ENCODE measurements at regions not wholly inside any gene's neighbourhood (a gene's known extent, or its start where the extent isn't known, plus 50 kb on each side); places are given as distances from the start of the nearest gene placed in this dataset.

DNA sequence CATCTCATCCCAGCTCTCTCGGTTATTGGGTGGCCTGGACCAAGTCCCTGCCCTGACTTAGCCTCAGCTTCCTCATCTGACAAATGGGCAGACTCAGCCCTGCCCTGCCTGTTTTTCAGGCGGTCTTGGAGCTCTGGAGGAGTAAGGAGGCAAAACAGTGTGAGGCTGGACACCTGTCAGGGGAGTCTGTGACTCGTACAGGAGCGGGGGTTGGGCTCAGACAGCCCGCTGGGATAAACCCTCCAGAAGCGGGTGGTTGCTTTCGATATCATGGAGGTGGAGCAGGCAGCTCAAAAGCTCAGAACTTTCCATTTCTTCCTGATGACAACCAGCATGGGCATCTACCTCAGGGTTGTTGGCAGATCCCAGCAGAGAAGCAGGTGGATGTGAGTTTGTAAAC lies 72.9 kb upstream of the GGTA1 start:
- DNase-seq = no peak

- DNase-seq = no peak
These were observed 74.3 kb upstream of the GGTA1 start for GRCh38 chr9:121573717-121574485.

- DNase-seq = no peak
These were observed 75.3 kb upstream of the GGTA1 start for GRCh38 chr9:121574774-121575519.

DNA sequence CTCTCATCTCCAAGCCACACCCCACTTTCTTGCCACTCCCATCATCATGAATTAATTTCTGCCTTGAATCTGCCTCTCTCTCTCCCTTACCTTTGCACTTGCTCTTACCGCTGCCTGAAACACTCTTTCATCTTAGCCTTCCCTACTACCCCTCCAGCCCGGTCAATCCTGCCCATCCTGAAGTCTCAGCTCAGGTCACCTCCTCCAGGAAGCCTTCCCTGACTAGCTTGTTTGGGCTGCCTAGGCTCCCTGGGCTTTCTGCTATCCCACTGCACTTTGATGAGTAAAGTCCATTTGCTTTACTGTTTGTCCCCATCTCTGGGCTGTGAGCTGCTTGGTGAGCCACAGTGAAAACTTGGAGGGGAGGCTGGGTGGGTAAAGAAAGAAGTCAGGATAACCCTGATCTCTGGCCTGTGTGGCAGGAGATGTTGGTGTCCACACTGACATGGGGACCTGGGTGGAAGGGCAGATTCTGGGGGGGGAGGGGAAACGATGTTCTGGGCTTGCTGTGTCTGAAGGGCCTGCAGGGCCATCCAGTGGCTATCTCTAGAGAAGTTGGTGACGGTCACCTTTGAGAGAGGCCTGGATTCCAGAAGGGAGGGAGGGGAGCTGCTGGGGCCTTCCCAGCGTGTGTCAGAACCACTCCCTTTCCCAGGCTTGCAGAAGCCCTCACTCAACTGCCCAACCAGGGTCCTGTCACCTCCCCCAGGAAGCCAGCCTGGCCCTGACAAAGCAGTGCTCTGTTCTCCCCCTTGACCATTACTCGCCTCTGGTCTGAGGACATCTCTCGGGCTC lies 75.0 kb upstream of the DAB2IP start:
- no peak for DNase-seq

DNA sequence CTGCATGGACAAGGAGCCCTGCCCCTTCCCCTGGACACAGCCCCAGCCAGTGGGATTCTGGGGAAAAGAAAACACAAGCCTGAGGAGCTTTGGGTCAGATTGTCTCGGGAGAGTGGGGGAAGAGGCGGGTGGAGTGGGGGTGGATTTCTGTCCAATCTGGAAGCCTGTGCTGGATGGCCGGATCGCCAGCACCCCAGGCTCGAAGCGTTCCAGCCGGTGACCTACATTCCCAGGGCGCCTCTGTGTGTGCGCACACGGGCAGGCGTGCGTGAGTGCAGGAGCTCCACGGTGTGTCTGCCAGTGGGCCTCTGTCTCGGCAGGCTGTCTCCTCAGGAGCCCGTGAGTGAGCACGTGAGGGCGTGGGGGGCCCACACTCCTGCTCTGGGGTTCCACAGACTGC lies 74.3 kb upstream of the DAB2IP start:
- DNase-seq = no peak

DNA sequence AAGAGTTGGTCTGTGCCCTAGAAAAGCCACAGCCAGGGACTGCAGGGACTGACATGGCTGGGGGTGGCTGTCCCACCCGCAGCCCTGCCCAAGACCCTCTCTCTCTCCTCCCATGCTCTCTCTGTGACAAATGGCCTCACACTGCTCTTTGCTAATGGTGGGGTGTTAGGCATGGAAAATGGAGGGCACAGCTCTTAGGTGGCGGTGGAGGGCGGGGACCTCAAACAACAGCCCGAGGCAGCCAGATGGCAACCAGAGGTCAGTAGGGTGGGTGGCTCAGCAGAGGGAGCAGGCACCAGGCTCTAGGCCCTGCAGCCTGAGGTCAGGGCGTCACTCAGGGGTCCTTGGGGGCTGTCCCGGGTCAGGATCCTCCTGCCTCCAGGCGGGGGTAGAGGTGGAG lies 73.9 kb upstream of the DAB2IP start:
- no peak for DNase-seq

GRCh38 chr9:121581786-121582600 lies 69.4 kb upstream of the DAB2IP start:
- DNase-seq = no peak

GRCh38 chr9:121582641-121583040 lies 68.8 kb upstream of the DAB2IP start:
- no peak for DNase-seq

GRCh38 chr9:121584421-121584820 lies 67.0 kb upstream of the DAB2IP start:
- DNase-seq = no peak

- no peak for DNase-seq
These were observed 63.6 kb upstream of the DAB2IP start for GRCh38 chr9:121587863-121588262.

DNA sequence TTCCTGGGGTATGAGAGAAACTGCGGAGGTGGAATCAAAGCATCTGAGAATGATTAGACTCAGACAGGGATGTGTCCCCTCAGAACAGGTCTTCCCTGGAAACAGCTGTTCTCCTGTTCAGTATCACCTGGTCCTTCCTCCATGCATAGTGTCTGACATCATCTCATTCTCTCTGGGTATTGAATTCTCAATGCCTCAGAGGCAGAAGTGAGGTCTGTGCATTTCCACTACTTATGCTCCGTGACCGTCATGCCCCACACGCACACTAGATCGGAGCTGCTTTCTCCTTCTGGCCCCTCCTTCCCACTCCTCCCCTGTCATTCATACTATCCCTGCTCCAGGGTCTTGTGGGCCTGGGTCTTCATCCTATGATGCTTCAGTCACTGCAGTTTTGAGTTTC lies 61.4 kb upstream of the DAB2IP start:
- no peak for DNase-seq

DNA sequence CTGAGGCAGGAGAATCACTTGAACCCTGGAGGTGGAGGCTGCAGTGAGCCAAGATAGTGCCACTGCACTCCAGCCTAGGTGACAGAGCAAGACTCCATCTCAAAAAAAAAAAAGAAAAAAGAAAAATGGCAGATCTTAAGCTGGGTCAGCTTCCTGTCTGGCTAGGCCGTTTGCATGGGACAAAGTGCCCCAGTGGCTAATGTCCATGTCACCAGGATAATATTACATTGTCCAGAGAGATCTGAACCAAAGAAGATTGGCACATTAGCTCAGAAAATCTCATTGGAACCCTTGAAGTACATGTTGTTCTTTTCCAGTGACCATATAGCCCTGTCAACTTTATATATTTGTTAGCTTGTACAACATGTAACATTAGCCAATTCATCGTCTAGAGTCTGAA lies 59.2 kb upstream of the DAB2IP start:
- DNase-seq = no peak

DNA sequence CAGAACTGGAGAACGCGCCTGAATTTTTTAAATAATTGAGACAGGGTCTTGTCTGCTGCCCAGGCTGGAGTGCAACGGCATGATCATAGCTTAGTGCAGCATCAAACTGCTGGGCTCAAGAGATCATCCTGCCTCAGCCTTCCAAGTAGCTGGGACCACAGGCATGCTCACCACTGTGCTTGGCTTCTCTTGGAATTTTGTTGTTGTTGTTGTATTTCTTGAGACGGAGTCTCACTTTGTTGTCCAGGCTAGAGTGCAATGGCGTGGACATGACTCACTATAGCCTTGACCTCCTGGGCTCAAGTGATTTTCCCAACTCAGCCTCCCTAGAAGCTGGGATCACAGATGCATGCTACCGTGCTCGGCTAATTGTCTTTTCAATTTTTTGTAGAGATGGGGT lies 58.4 kb upstream of the DAB2IP start:
- DNase-seq = no peak

GRCh38 chr9:121596515-121596914 lies 54.9 kb upstream of the DAB2IP start:
- no peak for DNase-seq

- DNase-seq = no peak
These were observed 53.7 kb upstream of the DAB2IP start for GRCh38 chr9:121597698-121598166.

DNA sequence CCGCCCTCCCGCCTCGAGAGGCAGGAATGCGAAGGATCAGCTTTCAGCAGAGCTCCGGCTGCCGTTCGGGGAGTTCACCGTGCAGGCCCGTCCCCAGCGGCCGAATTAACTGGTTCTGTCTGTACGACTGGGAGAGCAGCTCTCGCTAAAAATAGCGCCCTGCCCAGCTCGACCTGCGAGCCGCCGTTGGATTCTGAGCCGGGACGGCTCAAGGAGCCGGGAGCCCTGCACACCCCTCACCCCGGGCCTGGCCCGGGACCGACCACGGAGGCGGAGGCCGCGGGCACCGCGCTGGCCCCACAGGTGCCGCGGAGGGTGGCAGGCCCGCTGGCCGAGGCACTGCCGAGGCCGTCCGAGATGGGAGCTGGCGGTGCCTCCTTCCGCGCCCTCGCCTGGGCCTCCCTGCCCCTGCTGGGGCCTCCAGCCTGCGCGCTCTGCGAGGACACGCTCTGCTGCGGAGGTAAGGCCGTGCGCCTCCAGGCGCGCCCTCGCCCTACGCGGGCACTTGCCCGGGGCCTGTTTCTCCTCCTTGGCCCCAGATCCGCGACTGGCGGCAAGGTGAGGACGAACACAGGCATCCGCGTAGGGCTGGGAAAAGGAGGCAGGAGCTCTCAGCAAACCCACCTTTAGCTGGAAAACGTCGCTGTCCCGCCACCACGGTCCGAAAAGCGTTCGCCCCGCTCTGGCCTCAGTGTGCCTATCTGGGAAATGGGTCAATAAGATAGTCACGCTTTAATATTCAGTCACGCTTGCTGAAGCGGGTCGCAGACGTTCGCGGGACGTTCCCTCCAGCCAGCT lies 53.1 kb upstream of the DAB2IP start:
- no peak for DNase-seq

GRCh38 chr9:121598965-121599871 lies 52.2 kb upstream of the DAB2IP start:
- peak; percentile 25 for DNase-seq

GRCh38 chr9:121599872-121600585 lies 51.4 kb upstream of the DAB2IP start:
- DNase-seq = no peak

DNA sequence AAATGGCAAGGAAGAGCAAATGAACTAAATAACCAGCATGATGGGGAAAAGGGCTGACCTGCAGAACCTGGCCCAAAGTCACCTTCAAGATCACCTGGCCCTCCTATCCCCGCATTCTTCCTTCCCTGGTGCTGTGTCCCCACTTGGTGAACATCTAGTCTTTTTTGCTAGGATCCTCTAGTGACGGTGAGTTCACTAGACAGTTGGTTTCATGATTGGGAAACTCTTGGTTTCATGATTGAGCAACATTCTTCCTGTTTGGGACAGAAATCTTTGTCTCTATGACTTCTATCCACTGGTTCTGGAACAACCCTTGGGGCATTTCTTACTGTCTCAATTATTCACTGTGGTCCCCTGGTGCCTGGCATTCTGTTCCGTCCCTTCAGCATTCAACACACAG lies 50.2 kb upstream of the DAB2IP start:
- peak; percentile 90 for DNase-seq
